MM.1S (cell line): ENCODE measurements at regions not wholly inside any gene's neighbourhood (a gene's known extent, or its start where the extent isn't known, plus 50 kb on each side); places are given as distances from the start of the nearest gene placed in this dataset.

Experiments
- CTCF ChIP-seq: fragments of 300-600 bp; sonication (generic); IDR thresholded peaks from 2 replicates; pipeline ENCODE4 v1.5.1; 2016; ENCODE audit warnings: antibody characterized with exemption, low read length, mixed read lengths
- EZH2 ChIP-seq: fragments of 300-600 bp; sonication (generic); optimal IDR thresholded peaks from 2 replicates; pipeline ENCODE3; 2017; ENCODE audit warnings: low read depth, mild to moderate bottlenecking, antibody characterized with exemption, low read length, mixed read lengths
- EZH2phosphoT487 ChIP-seq: fragments of 300-600 bp; sonication (generic); IDR thresholded peaks from 2 replicates; pipeline ENCODE4 v1.6.1; 2018; ENCODE audit warnings: antibody characterized with exemption, low read length

GRCh38 chr5:8848366-8848765 is 697.5 kb downstream of the SEMA5A start:
- TF ChIP-seq CTCF (no peak), EZH2 (no peak), EZH2phosphoT487 (no peak)
